ENCODE measurements at regions not wholly inside any gene's neighbourhood (a gene's known extent, or its start where the extent isn't known, plus 50 kb on each side); places are given as distances from the start of the nearest gene placed in this dataset.
"Not testable (repeated sequence)": the region's sequence is repeated elsewhere in the genome, so short reads cannot be mapped to it uniquely, and the experiment has no call there.

- DNase-seq, result no peak
- Histone ChIP-seq H3K9me3 (no peaks in the 10 kb centered on the region), H3K27ac (no peak overlapping the region), H3K4me3 (no peak overlapping the region), H3K27me3 (peaks cover 0 to 6% (median 0%) of the 10 kb centered on the region in 4 donors), H3K36me3 (no peaks in the 10 kb centered on the region), H3K4me1 (no peaks in the 10 kb centered on the region)
- TF ChIP-seq POLR2A (IDR thresholded peaks at IDR 0.05) (no peak), CTCF (IDR thresholded peaks at IDR 0.05) (no peak)
- 80 to 81% methylated on average over 1 to 6 of the region's 8 CpGs for WGBS, 2 donors
- intact Hi-C loops (cut with DNase I), result no loop called here
Measured at GRCh38 chr20:47963022-47963421, 177.7 kb upstream of the SULF2 start.

GRCh38 chr20:47962286-47962963, 177.1 kb upstream of the SULF2 start:
- 74 to 82% methylated on average over 5 to 7 of the region's 7 CpGs for WGBS, 2 donors
- TF ChIP-seq CTCF (IDR thresholded peaks at IDR 0.05), result no peak

GRCh38 chr20:47960769-47961541, 175.7 kb upstream of the SULF2 start:
- H3K27me3 ChIP-seq, result peaks cover 0 to 6% (median 0%) of the 10 kb centered on the region in 4 donors
- no peak overlapping the region for H3K27ac ChIP-seq
- 74 to 77% methylated on average over 7 of the region's 7 CpGs for WGBS, 2 donors
- no peak for TF ChIP-seq POLR2A (IDR thresholded peaks at IDR 0.05)
- TF ChIP-seq CTCF (IDR thresholded peaks at IDR 0.05), result no peak
- no peak overlapping the region for H3K4me3 ChIP-seq
- intact Hi-C loops (cut with DNase I), result no loop called here
- H3K9me3 ChIP-seq, result no peaks in the 10 kb centered on the region
- no peak for DNase-seq
- H3K36me3 ChIP-seq, result no peaks in the 10 kb centered on the region
- no peaks in the 10 kb centered on the region for H3K4me1 ChIP-seq

More at GRCh38 chr20:47962286-47962963, 177.1 kb upstream of the SULF2 start:
- DNase-seq, result no peak
- no peak overlapping the region for H3K4me3 ChIP-seq
- no peaks in the 10 kb centered on the region for H3K36me3 ChIP-seq
- no peaks in the 10 kb centered on the region for H3K9me3 ChIP-seq
- H3K27ac ChIP-seq, result no peak overlapping the region
- no peaks in the 10 kb centered on the region for H3K4me1 ChIP-seq
- intact Hi-C loops (cut with DNase I), result no loop called here
- peaks cover 0 to 6% (median 0%) of the 10 kb centered on the region in 4 donors for H3K27me3 ChIP-seq

- H3K4me3 ChIP-seq, result no peak overlapping the region
- H3K27ac ChIP-seq, result no peak overlapping the region
- no peaks in the 10 kb centered on the region for H3K9me3 ChIP-seq
- DNase-seq, result no peak
- TF ChIP-seq POLR2A (IDR thresholded peaks at IDR 0.05) (no peak), CTCF (IDR thresholded peaks at IDR 0.05) (no peak)
- H3K36me3 ChIP-seq, result no peaks in the 10 kb centered on the region
- H3K4me1 ChIP-seq, result no peaks in the 10 kb centered on the region
- H3K27me3 ChIP-seq, result peaks cover 0 to 6% (median 0%) of the 10 kb centered on the region in 4 donors
- WGBS, 2 donors, result 72% methylated on average over 5 to 7 of the region's 8 CpGs
- intact Hi-C loops (cut with DNase I), result no loop called here
Measured at GRCh38 chr20:47960277-47960676, 175.0 kb upstream of the SULF2 start.

GRCh38 chr20:47957989-47958801, 172.9 kb upstream of the SULF2 start:
- H3K27ac ChIP-seq; H3K27me3 ChIP-seq; H3K4me1 ChIP-seq; H3K4me3 ChIP-seq; DNase-seq; H3K9me3 ChIP-seq; intact Hi-C loops (cut with DNase I); H3K36me3 ChIP-seq: not testable (repeated sequence)
- WGBS, 2 donors, result 60 to 68% methylated on average over 9 to 13 of the region's 16 CpGs

Data from esophagus squamous epithelium (tissue), 5 donors.